Karpas-422 (cell line): ENCODE measurements at regions not wholly inside any gene's neighbourhood (a gene's known extent, or its start where the extent isn't known, plus 50 kb on each side); places are given as distances from the start of the nearest gene placed in this dataset.

ENCODE experiments used
- DNase-seq: peaks from one replicate; pipeline ENCODE4 v3.0.0-alpha.2; 2015
- H2AFZ ChIP-seq: fragments of 200-600 bp; sonication (generic); 2 replicates; pipeline ENCODE4 v1.6.1; 2014; ENCODE audit warnings: antibody characterized with exemption, low read length, mixed read lengths
- H3K27ac ChIP-seq: fragments of 200-600 bp; sonication (generic); 2 replicates; pipeline ENCODE4 v1.5.1; 2014; ENCODE audit warnings: mild to moderate bottlenecking, low read length, moderate library complexity
- H3K27me3 ChIP-seq: fragments of 200-600 bp; sonication (generic); 2 replicates; pipeline ENCODE4 v1.6.1; 2014; ENCODE audit warnings: low read length, mixed read lengths
- H3K36me3 ChIP-seq: fragments of 200-600 bp; sonication (generic); 2 replicates; pipeline ENCODE4 v1.6.1; 2014; ENCODE audit warnings: low read length, mixed read lengths; ENCODE audit not compliant: insufficient read depth
- H3K4me1 ChIP-seq: fragments of 200-600 bp; sonication (generic); 2 replicates; pipeline ENCODE4 v1.6.1; 2014; ENCODE audit warnings: mild to moderate bottlenecking, low read length, mixed read lengths
- H3K4me2 ChIP-seq: fragments of 200-600 bp; sonication (generic); 2 replicates; pipeline ENCODE4 v1.6.1; 2014; ENCODE audit warnings: low read length, low read depth, mild to moderate bottlenecking; ENCODE audit not compliant: poor library complexity, severe bottlenecking
- H3K4me3 ChIP-seq: fragments of 200-600 bp; sonication (generic); 2 replicates; pipeline ENCODE4 v1.5.1; 2014; ENCODE audit warnings: mild to moderate bottlenecking, antibody characterized with exemption, low read length, mixed read lengths
- H3K79me2 ChIP-seq: fragments of 200-600 bp; sonication (generic); 2 replicates; pipeline ENCODE4 v1.6.1; 2014; ENCODE audit warnings: mild to moderate bottlenecking, low read length, mixed read lengths
- H3K9ac ChIP-seq: fragments of 200-600 bp; sonication (generic); 2 replicates; pipeline ENCODE4 v1.6.0; 2014; ENCODE audit warnings: low read length
- H3K9me2 ChIP-seq: fragments of 200-600 bp; sonication (generic), shearing (Covaris generic); replicated peaks from 2 replicates; pipeline ENCODE4 v1.6.0; 2014; ENCODE audit warnings: mild to moderate bottlenecking, low read length, moderate library complexity; ENCODE audit not compliant: insufficient read depth
- H3K9me3 ChIP-seq: fragments of 300-700, 200-600 bp; sonication (generic); 2 replicates; pipeline ENCODE4 v1.6.1; 2014; ENCODE audit warnings: low read length, mixed read lengths
- H4K20me1 ChIP-seq: fragments of 200-600 bp; sonication (generic); 2 replicates; pipeline ENCODE4 v1.6.1; 2014; ENCODE audit warnings: mild to moderate bottlenecking, antibody characterized with exemption, low read length, low read depth; ENCODE audit not compliant: insufficient read depth

DNA sequence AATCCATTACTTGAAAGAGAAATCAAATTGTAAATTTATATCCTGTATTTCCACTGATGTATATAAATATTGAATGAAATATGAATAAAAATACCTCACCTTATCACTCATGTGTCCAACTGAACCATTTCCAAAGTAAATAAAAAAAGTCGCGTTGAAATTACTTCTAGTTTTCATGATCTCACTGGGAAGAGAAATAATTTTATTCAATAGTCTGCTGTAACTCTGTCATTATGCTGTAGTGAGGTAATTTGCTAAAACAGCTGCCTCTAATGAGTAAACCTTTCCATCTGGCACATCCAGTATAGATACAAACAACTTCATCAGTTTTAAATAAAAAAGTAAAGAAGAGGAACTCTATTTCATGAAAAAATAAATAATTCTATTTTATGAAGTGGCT is 611.5 kb downstream of the ZNF608 start:
- H2AFZ ChIP-seq = no peak overlapping the region
- no peaks in the 10 kb centered on the region for H3K9me3 ChIP-seq
- H3K9me2 ChIP-seq = no peaks in the 10 kb centered on the region
- no peak overlapping the region for H3K4me3 ChIP-seq
- H3K36me3 ChIP-seq = no peaks in the 10 kb centered on the region
- H3K27me3 ChIP-seq = no peaks in the 10 kb centered on the region
- no peaks in the 10 kb centered on the region for H4K20me1 ChIP-seq
- H3K9ac ChIP-seq = no peak overlapping the region
- no peak for DNase-seq
- H3K4me1 ChIP-seq = no peaks in the 10 kb centered on the region
- no peak overlapping the region for H3K4me2 ChIP-seq
- no peak overlapping the region for H3K27ac ChIP-seq
- H3K79me2 ChIP-seq = no peaks in the 10 kb centered on the region

- no peaks in the 10 kb centered on the region for H4K20me1 ChIP-seq
- H3K4me3 ChIP-seq = no peak overlapping the region
- H3K27ac ChIP-seq = no peak overlapping the region
- no peaks in the 10 kb centered on the region for H3K79me2 ChIP-seq
- no peak overlapping the region for H3K9ac ChIP-seq
- H3K36me3 ChIP-seq = no peaks in the 10 kb centered on the region
- DNase-seq = no peak
- no peak overlapping the region for H3K4me2 ChIP-seq
- no peak overlapping the region for H2AFZ ChIP-seq
- no peaks in the 10 kb centered on the region for H3K4me1 ChIP-seq
- H3K9me2 ChIP-seq = no peaks in the 10 kb centered on the region
- H3K27me3 ChIP-seq = no peaks in the 10 kb centered on the region
- no peaks in the 10 kb centered on the region for H3K9me3 ChIP-seq
Observed at GRCh38 chr5:124133406-124133805, 613.0 kb downstream of the ZNF608 start.

DNA sequence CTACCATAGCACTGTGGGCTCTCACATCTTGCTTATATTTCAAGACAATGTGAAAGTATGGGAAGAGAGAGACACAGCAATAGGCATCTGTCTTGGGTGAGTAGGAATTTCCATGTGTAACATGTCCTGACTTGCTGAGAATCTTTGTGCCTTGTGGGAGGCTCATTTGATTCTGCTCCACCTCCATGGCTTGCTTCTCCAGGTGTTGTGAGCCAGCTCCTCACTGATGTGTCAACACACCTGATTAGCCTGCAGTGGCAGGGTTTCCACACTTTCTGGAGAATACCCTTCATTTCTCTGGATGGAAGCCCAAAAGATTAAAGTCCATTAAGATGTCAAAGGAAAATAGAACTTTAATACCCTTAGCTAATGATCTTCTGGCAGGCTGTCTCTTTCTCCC is 613.6 kb downstream of the ZNF608 start:
- H3K9me3 ChIP-seq = no peaks in the 10 kb centered on the region
- no peak for DNase-seq
- H3K36me3 ChIP-seq = no peaks in the 10 kb centered on the region
- no peak overlapping the region for H3K9ac ChIP-seq
- no peak overlapping the region for H3K27ac ChIP-seq
- H2AFZ ChIP-seq = no peak overlapping the region
- H3K9me2 ChIP-seq = no peaks in the 10 kb centered on the region
- H3K4me3 ChIP-seq = no peak overlapping the region
- no peak overlapping the region for H3K4me2 ChIP-seq
- no peaks in the 10 kb centered on the region for H3K79me2 ChIP-seq
- no peaks in the 10 kb centered on the region for H4K20me1 ChIP-seq
- no peaks in the 10 kb centered on the region for H3K27me3 ChIP-seq
- H3K4me1 ChIP-seq = no peaks in the 10 kb centered on the region

- Histone ChIP-seq H3K4me1 (no peaks in the 10 kb centered on the region), H3K27me3 (no peaks in the 10 kb centered on the region), H4K20me1 (no peaks in the 10 kb centered on the region), H3K27ac (no peak overlapping the region), H3K4me2 (no peak overlapping the region), H3K9ac (no peak overlapping the region), H3K9me2 (no peaks in the 10 kb centered on the region), H3K9me3 (no peaks in the 10 kb centered on the region), H3K36me3 (no peaks in the 10 kb centered on the region), H3K4me3 (no peak overlapping the region), H2AFZ (no peak overlapping the region), H3K79me2 (no peaks in the 10 kb centered on the region)
- no peak for DNase-seq
Observed at GRCh38 chr5:124131466-124131865, 615.0 kb downstream of the ZNF608 start.

GRCh38 chr5:124130816-124131215 is 615.6 kb downstream of the ZNF608 start:
- Histone ChIP-seq H3K27ac (no peak overlapping the region), H3K4me2 (no peak overlapping the region), H3K9me3 (no peaks in the 10 kb centered on the region), H3K4me1 (no peaks in the 10 kb centered on the region), H2AFZ (no peak overlapping the region), H3K9me2 (no peaks in the 10 kb centered on the region), H3K4me3 (no peak overlapping the region), H3K9ac (no peak overlapping the region), H4K20me1 (no peaks in the 10 kb centered on the region), H3K27me3 (no peaks in the 10 kb centered on the region), H3K79me2 (no peaks in the 10 kb centered on the region), H3K36me3 (no peaks in the 10 kb centered on the region)
- DNase-seq = no peak

GRCh38 chr5:124128867-124129266 is 616.9 kb downstream of the CSNK1G3 start:
- Histone ChIP-seq H3K9me2 (no peaks in the 10 kb centered on the region), H3K9ac (no peak overlapping the region)

GRCh38 chr5:124126504-124127217 is 614.7 kb downstream of the CSNK1G3 start:
- no peak overlapping the region for H3K27ac ChIP-seq
- H3K4me3 ChIP-seq = no peak overlapping the region
- H3K79me2 ChIP-seq = no peaks in the 10 kb centered on the region
- H3K36me3 ChIP-seq = no peaks in the 10 kb centered on the region
- H3K9ac ChIP-seq = no peak overlapping the region
- no peaks in the 10 kb centered on the region for H3K9me3 ChIP-seq
- no peaks in the 10 kb centered on the region for H3K9me2 ChIP-seq
- H4K20me1 ChIP-seq = no peaks in the 10 kb centered on the region
- no peaks in the 10 kb centered on the region for H3K27me3 ChIP-seq
- no peak overlapping the region for H2AFZ ChIP-seq
- DNase-seq = no peak
- no peaks in the 10 kb centered on the region for H3K4me1 ChIP-seq
- no peak overlapping the region for H3K4me2 ChIP-seq

More at GRCh38 chr5:124128867-124129266, 616.9 kb downstream of the CSNK1G3 start:
- H3K4me3 ChIP-seq = no peak overlapping the region
- H4K20me1 ChIP-seq = no peaks in the 10 kb centered on the region
- H3K36me3 ChIP-seq = no peaks in the 10 kb centered on the region
- H3K4me2 ChIP-seq = no peak overlapping the region
- H3K79me2 ChIP-seq = no peaks in the 10 kb centered on the region
- H3K9me3 ChIP-seq = no peaks in the 10 kb centered on the region
- no peak for DNase-seq
- no peak overlapping the region for H2AFZ ChIP-seq
- no peaks in the 10 kb centered on the region for H3K27me3 ChIP-seq
- no peak overlapping the region for H3K27ac ChIP-seq
- no peaks in the 10 kb centered on the region for H3K4me1 ChIP-seq

- Histone ChIP-seq H3K79me2 (no peaks in the 10 kb centered on the region), H3K9me2 (no peaks in the 10 kb centered on the region), H3K4me1 (no peaks in the 10 kb centered on the region), H3K9me3 (no peaks in the 10 kb centered on the region), H3K27me3 (no peaks in the 10 kb centered on the region), H2AFZ (no peak overlapping the region), H3K4me2 (no peak overlapping the region), H4K20me1 (no peaks in the 10 kb centered on the region), H3K9ac (no peak overlapping the region), H3K27ac (no peak overlapping the region), H3K36me3 (no peaks in the 10 kb centered on the region), H3K4me3 (no peak overlapping the region)
- DNase-seq = no peak
Observed at GRCh38 chr5:124124711-124125229, 612.8 kb downstream of the CSNK1G3 start.
